ENCODE measurements at regions not wholly inside any gene's neighbourhood (a gene's known extent, or its start where the extent isn't known, plus 50 kb on each side); places are given as distances from the start of the nearest gene placed in this dataset.

GRCh38 chr5:51995773-51996306 is 612.6 kb downstream of the ISL1 start:
- DNase-seq (ENCODE audit: low read depth) = no peak
- H3K4me3 ChIP-seq (ENCODE audit: control insufficient read depth, low read depth, low read length) = no peak overlapping the region
- TF ChIP-seq CTCF (IDR thresholded peaks at IDR 0.05; ENCODE audit: control insufficient read depth, insufficient read depth, low read depth, low read length, missing control alignments) = no peak

GRCh38 chr5:51996356-51996861 is 613.2 kb downstream of the ISL1 start:
- no peak for TF ChIP-seq CTCF (IDR thresholded peaks at IDR 0.05; ENCODE audit: control insufficient read depth, insufficient read depth, low read depth, low read length, missing control alignments)
- no peak overlapping the region for H3K4me3 ChIP-seq (ENCODE audit: control insufficient read depth, low read depth, low read length)
- no peak for DNase-seq (ENCODE audit: low read depth)

GRCh38 chr5:51997500-51997899 is 614.3 kb downstream of the ISL1 start:
- no peak overlapping the region for H3K4me3 ChIP-seq (ENCODE audit: control insufficient read depth, low read depth, low read length)

GRCh38 chr5:51997949-51998348 is 614.7 kb downstream of the ISL1 start:
- DNase-seq (ENCODE audit: low read depth) = no peak

More at GRCh38 chr5:51997500-51997899, 614.3 kb downstream of the ISL1 start:
- DNase-seq (ENCODE audit: low read depth) = no peak
- TF ChIP-seq CTCF (IDR thresholded peaks at IDR 0.05; ENCODE audit: control insufficient read depth, insufficient read depth, low read depth, low read length, missing control alignments) = no peak

GRCh38 chr5:52007230-52007858 is 624.1 kb downstream of the ISL1 start:
- no peak overlapping the region for H3K4me3 ChIP-seq (ENCODE audit: control insufficient read depth, low read depth, low read length)
- DNase-seq (ENCODE audit: low read depth) = no peak
- TF ChIP-seq CTCF (IDR thresholded peaks at IDR 0.05; ENCODE audit: control insufficient read depth, insufficient read depth, low read depth, low read length, missing control alignments) = peak; percentile 28

More at GRCh38 chr5:51997949-51998348, 614.7 kb downstream of the ISL1 start:
- no peak overlapping the region for H3K4me3 ChIP-seq (ENCODE audit: control insufficient read depth, low read depth, low read length)
- TF ChIP-seq CTCF (IDR thresholded peaks at IDR 0.05; ENCODE audit: control insufficient read depth, insufficient read depth, low read depth, low read length, missing control alignments) = no peak

- TF ChIP-seq CTCF (IDR thresholded peaks at IDR 0.05; ENCODE audit: control insufficient read depth, insufficient read depth, low read depth, low read length, missing control alignments) = no peak
- DNase-seq (ENCODE audit: low read depth) = no peak
- H3K4me3 ChIP-seq (ENCODE audit: control insufficient read depth, low read depth, low read length) = no peak overlapping the region
These were observed 627.2 kb downstream of the ISL1 start for GRCh38 chr5:52010454-52010853.
